HCT116 (cell line): ENCODE measurements at regions not wholly inside any gene's neighbourhood (a gene's known extent, or its start where the extent isn't known, plus 50 kb on each side); places are given as distances from the start of the nearest gene placed in this dataset.

ENCODE experiments used
- ATAC-seq: fragments of 200-7000 bp; cut with Tn5 transposase; 2 replicates; pipeline ENCODE4 v1.9.1; 2020; ENCODE audit warnings: mild to moderate bottlenecking, moderate library complexity
- BruUV-seq: library from RNA; stranded (reverse); fragments of 400-500 nt; replicated peaks from 2 replicates; lab custom pipeline; 2021; lab: Mats Ljungman, UMichigan
- CTCF ChIA-PET: fragments of 300-600 bp; sonication (Branson Sonifier 250); formaldehyde crosslinking; loops from one replicate; lab custom pipeline; 2021; ENCODE audit warnings: antibody characterized with exemption; lab: Charles Lee
- POLR2A ChIA-PET: fragments of 300-600, 350-600 bp; sonication (Branson Sonifier 250); formaldehyde crosslinking; loops from one replicate; lab custom pipeline; 2021; ENCODE audit warnings: antibody characterized with exemption; lab: Charles Lee
- RAD21 ChIA-PET, 2 experiments: fragments of 300-600 bp; sonication (Branson Sonifier 250); formaldehyde crosslinking; loops; one replicate each; lab custom pipeline; 2023; ENCODE audit warnings: low total read pairs in 2 of 2; ENCODE audit not compliant: uncharacterized antibody in 2 of 2, unreplicated experiment in 2 of 2, low non-redundant PET in 1 of 2; lab: Charles Lee
- DNase-seq: peaks from one replicate; pipeline ENCODE4 v3.0.0-alpha.2; 2010; ENCODE audit warnings: low read depth, low spot score
- H2AFZ ChIP-seq: fragments of 200-600 bp; shearing (Covaris generic), sonication (generic); 2 replicates; pipeline ENCODE4 v1.6.1; 2017; ENCODE audit warnings: low read depth, mixed run types, mixed read lengths, antibody characterized with exemption, low read length; ENCODE audit not compliant: poor library complexity, severe bottlenecking
- H3K27ac ChIP-seq: 2 replicates; pipeline ENCODE4 v1.5.1; 2012; ENCODE audit warnings: low read depth, low read length
- H3K27me3 ChIP-seq: fragments of 200-600 bp; sonication (generic); 2 replicates; pipeline ENCODE4 v1.6.1; 2016; ENCODE audit warnings: mixed run types, low read length, mixed read lengths; ENCODE audit not compliant: insufficient read depth
- H3K36me3 ChIP-seq, 2 experiments: fragments of 200-500 bp in 1 of 2; fragments of 200-600 bp in 1 of 2; sonication (Bioruptor generic) in 1 of 2; sonication (generic) in 1 of 2; 2 replicates each; pipeline versions ENCODE4 v1.5.1 to v1.6.1; 2014 to 2016; ENCODE audit warnings: low read length in 2 of 2, inconsistent platforms in 1 of 2, mixed read lengths in 1 of 2, mixed run types in 1 of 2; ENCODE audit not compliant: insufficient read depth in 2 of 2, control insufficient read depth in 1 of 2
- H3K4me1 ChIP-seq, 2 experiments: fragments of 200-600 bp in 1 of 2; sonication (generic) in 1 of 2; 2 replicates each; pipeline versions ENCODE4 v1.5.1 to v1.6.1; 2012 to 2017; ENCODE audit warnings: low read length in 2 of 2, inconsistent platforms in 1 of 2, mild to moderate bottlenecking in 1 of 2, mixed read lengths in 1 of 2, mixed run types in 1 of 2, moderate library complexity in 1 of 2; ENCODE audit not compliant: insufficient read depth in 2 of 2, control insufficient read depth in 1 of 2
- H3K4me2 ChIP-seq: fragments of 200-600 bp; sonication (generic); 2 replicates; pipeline ENCODE4 v1.6.1; 2017; ENCODE audit warnings: mixed run types, low read length, mixed read lengths
- H3K4me3 ChIP-seq, 2 experiments: fragments of 200-600 bp in 1 of 2; sonication (generic) in 1 of 2; replicated peaks in 1 of 2; 2 replicates each; pipeline ENCODE4 v1.5.1; 2011 to 2016; ENCODE audit warnings: low read length in 2 of 2, control low read depth in 1 of 2, low read depth in 1 of 2, mild to moderate bottlenecking in 1 of 2, mixed read lengths in 1 of 2, mixed run types in 1 of 2
- H3K79me2 ChIP-seq: fragments of 200-600 bp; sonication (generic); 2 replicates; pipeline ENCODE4 v1.6.1; 2017; ENCODE audit warnings: mild to moderate bottlenecking, mixed run types, low read length, moderate library complexity, mixed read lengths; ENCODE audit not compliant: insufficient read depth
- H3K9ac ChIP-seq: fragments of 200-600 bp; sonication (generic); 2 replicates; pipeline ENCODE4 v1.6.1; 2016; ENCODE audit warnings: low read length, mixed read lengths
- H3K9me2 ChIP-seq: fragments of 200-600 bp; sonication (generic), shearing (Covaris generic); 2 replicates; pipeline ENCODE4 v1.6.1; 2017; ENCODE audit warnings: mixed run types, mild to moderate bottlenecking, moderate library complexity; ENCODE audit not compliant: insufficient read depth
- H3K9me3 ChIP-seq, 2 experiments: fragments of 200-500 bp in 1 of 2; fragments of 200-600 bp in 1 of 2; sonication (Bioruptor generic) in 1 of 2; sonication (generic) in 1 of 2; 2 replicates each; pipeline ENCODE4 v1.6.1; 2014 to 2017; ENCODE audit warnings: low read length in 2 of 2, mixed read lengths in 2 of 2, inconsistent platforms in 1 of 2, low read depth in 1 of 2, mild to moderate bottlenecking in 1 of 2, mixed run types in 1 of 2, moderate library complexity in 1 of 2; ENCODE audit not compliant: control insufficient read depth in 1 of 2, insufficient read depth in 1 of 2
- H4K20me1 ChIP-seq: fragments of 200-600 bp; sonication (generic), shearing (Covaris generic); 2 replicates; pipeline ENCODE4 v1.6.1; 2017; ENCODE audit warnings: mixed run types, mild to moderate bottlenecking, moderate library complexity; ENCODE audit not compliant: insufficient read depth
- ATF3 ChIP-seq: IDR thresholded peaks from 2 replicates; pipeline ENCODE4 v1.6.1; 2012
- CBX3 ChIP-seq: IDR thresholded peaks from 2 replicates; pipeline ENCODE4 v1.6.1; 2012; ENCODE audit warnings: low read depth
- CEBPB ChIP-seq: IDR thresholded peaks from 2 replicates; pipeline ENCODE4 v1.6.1; 2012; ENCODE audit warnings: low read depth
- CTCF ChIP-seq, 3 experiments: fragments of 200-600 bp in 1 of 3; sonication (generic) in 1 of 3; IDR thresholded peaks in 2 of 3; conservative IDR thresholded peaks in 1 of 3; 2 replicates each; pipeline ENCODE4 v1.5.1; 2012 to 2017; ENCODE audit warnings: low read depth in 2 of 3, low read length in 2 of 3, antibody characterized with exemption in 1 of 3, borderline replicate concordance in 1 of 3, control low read depth in 1 of 3, mild to moderate bottlenecking in 1 of 3, mixed read lengths in 1 of 3, mixed run types in 1 of 3, moderate library complexity in 1 of 3; ENCODE audit not compliant: insufficient read depth in 1 of 3
- EGR1 ChIP-seq: IDR thresholded peaks from 2 replicates; pipeline ENCODE4 v1.6.1; 2012; ENCODE audit warnings: low read depth
- FOSL1 ChIP-seq: IDR thresholded peaks from 2 replicates; pipeline ENCODE4 v1.6.1; 2012; ENCODE audit warnings: low read depth
- JUND ChIP-seq: IDR thresholded peaks from 2 replicates; pipeline ENCODE4 v1.6.1; 2012
- POLR2AphosphoS5 ChIP-seq: IDR thresholded peaks from 2 replicates; pipeline ENCODE4 v1.6.1; 2011; ENCODE audit warnings: mild to moderate bottlenecking, low read depth, low read length, moderate library complexity
- RAD21 ChIP-seq: IDR thresholded peaks from 2 replicates; pipeline ENCODE4 v1.6.1; 2012; ENCODE audit warnings: low read depth, mild to moderate bottlenecking
- SIN3A ChIP-seq: IDR thresholded peaks from 2 replicates; pipeline ENCODE4 v1.6.1; 2012; ENCODE audit warnings: low read depth
- SP1 ChIP-seq: IDR thresholded peaks from 2 replicates; pipeline ENCODE4 v1.6.1; 2012; ENCODE audit warnings: low read depth
- SRF ChIP-seq: IDR thresholded peaks from 2 replicates; pipeline ENCODE4 v1.6.1; 2012; ENCODE audit warnings: low read depth
- TCF7L2 ChIP-seq: IDR thresholded peaks from 2 replicates; pipeline ENCODE4 v1.7.0; 2011; ENCODE audit warnings: borderline replicate concordance, inconsistent platforms; ENCODE audit not compliant: insufficient read depth, insufficient read length; ENCODE audit errors: extremely low read depth
- YY1 ChIP-seq: IDR thresholded peaks from 2 replicates; pipeline ENCODE4 v1.6.1; 2011; ENCODE audit warnings: low read length, low read depth, moderate library complexity, mild to moderate bottlenecking; ENCODE audit not compliant: insufficient replicate concordance; ENCODE audit errors: extremely low read depth
- ZNF274 ChIP-seq: fragments of 200-500 bp; sonication (Bioruptor generic); IDR thresholded peaks from 2 replicates; pipeline ENCODE4 v1.6.1; 2014; ENCODE audit warnings: mild to moderate bottlenecking, low read depth, low read length, inconsistent platforms
- intact Hi-C: fragments of 100-400 bp; cut with micrococcal nuclease; formaldehyde crosslinking; loops from 2 replicates; pipeline ENCODE4 v1.10.0; 2022
- TF ChIP-seq, protein P1 (sequence below): IDR thresholded peaks from 2 replicates; pipeline ENCODE4 v1.6.1; 2012

- TF ChIP-seq CTCF (IDR thresholded peaks at IDR 0.05 in 2 of 3, conservative IDR thresholded peaks at IDR 0.05 in 1 of 3; ENCODE audit: borderline replicate concordance in 1 of 3, insufficient read depth in 1 of 3, low read depth in 2 of 3, low read length in 2 of 3) (no peak), CEBPB (no peak)
- TF ChIP-seq, all 23 proteins: peak for 0
Observed at GRCh38 chr3:115448851-115449250, 174.5 kb upstream of the GAP43 start (continued).

DNA sequence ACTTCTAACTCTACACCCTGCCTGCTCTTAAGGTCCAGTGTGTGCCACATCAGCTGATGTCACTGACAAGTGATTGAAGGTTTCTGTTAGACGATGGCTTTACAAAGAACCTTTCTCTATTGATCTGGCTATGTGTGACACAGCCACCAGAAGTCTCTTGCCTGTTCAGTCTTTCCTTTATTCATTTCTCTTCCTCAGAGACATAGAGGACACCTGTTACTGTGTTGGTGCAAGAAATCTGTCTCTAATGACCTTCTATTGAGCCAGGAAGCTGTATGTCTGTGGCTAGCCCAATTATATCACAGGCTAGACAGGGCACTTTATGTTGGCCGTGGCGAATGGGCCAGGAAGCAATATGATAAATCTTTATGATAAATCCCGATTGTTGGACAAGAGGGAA is 173.3 kb upstream of the GAP43 start:
- DNase-seq: no peak
- ChIA-PET CTCF (no interaction called here), RAD21 (no interaction called here), POLR2A (no interaction called here)
- H3K9me3 ChIP-seq: no peaks in the 10 kb centered on the region
- no TSS peak for BruUV-seq
- no peaks in the 10 kb centered on the region for H4K20me1 ChIP-seq
- no peak for ATAC-seq
- TF ChIP-seq ZNF274 (no peak), FOSL1 (no peak)
- no peak overlapping the region for H2AFZ ChIP-seq
- no peaks in the 10 kb centered on the region for H3K4me1 ChIP-seq
- H3K27me3 ChIP-seq: no peaks in the 10 kb centered on the region
- no peaks in the 10 kb centered on the region for H3K9me2 ChIP-seq
- no peak overlapping the region for H3K4me2 ChIP-seq
- no peak overlapping the region for H3K27ac ChIP-seq
- H3K79me2 ChIP-seq: no peaks in the 10 kb centered on the region
- H3K4me3 ChIP-seq: no peak overlapping the region
- H3K9ac ChIP-seq: no peak overlapping the region
- H3K36me3 ChIP-seq: no peaks in the 10 kb centered on the region
- intact Hi-C loops: no loop called here

DNA sequence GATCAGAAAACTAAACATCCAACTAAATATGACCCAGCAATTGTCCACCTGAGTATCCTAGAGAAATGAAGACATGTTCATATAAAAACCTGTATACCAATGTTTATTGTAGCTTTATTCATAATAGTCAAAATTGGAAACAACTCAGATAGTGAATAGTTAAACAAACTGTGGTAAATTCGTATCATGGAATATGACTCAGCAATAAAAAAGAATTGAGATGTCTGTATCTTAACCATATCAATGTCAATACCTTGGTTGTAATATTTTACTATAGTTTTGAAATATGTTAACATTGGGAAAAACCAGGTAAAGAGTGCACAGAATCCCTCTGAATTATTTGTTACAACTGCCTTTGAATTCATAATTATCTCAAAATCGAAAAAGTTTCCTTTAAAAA is 159.3 kb upstream of the GAP43 start:
- no peaks in the 10 kb centered on the region for H3K36me3 ChIP-seq
- no TSS peak for BruUV-seq
- ATAC-seq: no peak
- H3K4me2 ChIP-seq: no peak overlapping the region
- no peak overlapping the region for H3K4me3 ChIP-seq
- no peak overlapping the region for H3K27ac ChIP-seq
- no peak for DNase-seq
- H3K9ac ChIP-seq: no peak overlapping the region
- no peaks in the 10 kb centered on the region for H3K4me1 ChIP-seq
- H3K9me2 ChIP-seq: no peaks in the 10 kb centered on the region
- no peaks in the 10 kb centered on the region for H3K9me3 ChIP-seq
- no peak overlapping the region for H2AFZ ChIP-seq
- ChIA-PET RAD21 (no interaction called here), CTCF (no interaction called here), POLR2A (no interaction called here)
- no peaks in the 10 kb centered on the region for H3K79me2 ChIP-seq
- H3K27me3 ChIP-seq: no peaks in the 10 kb centered on the region
- intact Hi-C loops: no loop called here
- H4K20me1 ChIP-seq: no peaks in the 10 kb centered on the region
- TF ChIP-seq CBX3: no peak
- TF ChIP-seq YY1: no peak
- TF ChIP-seq EGR1: no peak
- no peak for TF ChIP-seq RAD21
- no peak for TF ChIP-seq POLR2AphosphoS5
- no peak for TF ChIP-seq ATF3
- no peak for TF ChIP-seq JUND
- no peak for TF ChIP-seq FOSL1
- no peak for TF ChIP-seq TCF7L2
- TF ChIP-seq SP1: no peak
- TF ChIP-seq, protein P1, sequence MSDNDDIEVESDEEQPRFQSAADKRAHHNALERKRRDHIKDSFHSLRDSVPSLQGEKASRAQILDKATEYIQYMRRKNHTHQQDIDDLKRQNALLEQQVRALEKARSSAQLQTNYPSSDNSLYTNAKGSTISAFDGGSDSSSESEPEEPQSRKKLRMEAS: no peak
- no peak for TF ChIP-seq SIN3A
- no peak for TF ChIP-seq SRF
- no peak for TF ChIP-seq ZNF274
